Superior temporal gyrus (tissue), 1 donor: ENCODE measurements at regions not wholly inside any gene's neighbourhood (a gene's known extent, or its start where the extent isn't known, plus 50 kb on each side); places are given as distances from the start of the nearest gene placed in this dataset.
"Not testable (repeated sequence)": the region's sequence is repeated elsewhere in the genome, so short reads cannot be mapped to it uniquely, and the experiment has no call there.

Experiments used
- DNase-seq: peaks from one replicate; pipeline ENCODE4 v3.0.0-alpha.2; 2016; ENCODE audit errors: extremely low spot score

- DNase-seq = not testable (repeated sequence)
These were observed 102.8 kb upstream of the KCNMA1 start for GRCh38 chr10:77740396-77740795.

- no peak for DNase-seq
These were observed 101.0 kb upstream of the KCNMA1 start for GRCh38 chr10:77738496-77739158.

- DNase-seq = no peak
These were observed 100.0 kb upstream of the KCNMA1 start for GRCh38 chr10:77737608-77738007.

GRCh38 chr10:77735136-77735535, 97.5 kb upstream of the KCNMA1 start:
- not testable (repeated sequence) for DNase-seq

GRCh38 chr10:77732213-77733003, 94.8 kb upstream of the KCNMA1 start:
- DNase-seq = no peak

- DNase-seq = no peak
These were observed 89.9 kb upstream of the KCNMA1 start for GRCh38 chr10:77727481-77727880.

GRCh38 chr10:77726732-77727131, 89.1 kb upstream of the KCNMA1 start:
- DNase-seq = no peak

- no peak for DNase-seq
These were observed 88.7 kb upstream of the KCNMA1 start for GRCh38 chr10:77726301-77726700.

GRCh38 chr10:77724820-77725219, 87.2 kb upstream of the KCNMA1 start:
- DNase-seq = no peak

- no peak for DNase-seq
These were observed 85.8 kb upstream of the KCNMA1 start for GRCh38 chr10:77723376-77723775.

- not testable (repeated sequence) for DNase-seq
These were observed 85.3 kb upstream of the KCNMA1 start for GRCh38 chr10:77722956-77723355.

GRCh38 chr10:77721815-77722214, 84.2 kb upstream of the KCNMA1 start:
- no peak for DNase-seq

GRCh38 chr10:77718957-77719356, 81.3 kb upstream of the KCNMA1 start:
- no peak for DNase-seq

- not testable (repeated sequence) for DNase-seq
These were observed 80.7 kb upstream of the KCNMA1 start for GRCh38 chr10:77718312-77718711.

GRCh38 chr10:77717336-77717735, 79.7 kb upstream of the KCNMA1 start:
- no peak for DNase-seq

- no peak for DNase-seq
These were observed 79.1 kb upstream of the KCNMA1 start for GRCh38 chr10:77716458-77717317.

GRCh38 chr10:77715536-77715935, 77.9 kb upstream of the KCNMA1 start:
- DNase-seq = no peak

GRCh38 chr10:77715088-77715487, 77.5 kb upstream of the KCNMA1 start:
- no peak for DNase-seq

GRCh38 chr10:77713521-77714280, 76.1 kb upstream of the KCNMA1 start:
- DNase-seq = peak; percentile 33

- no peak for DNase-seq
These were observed 74.6 kb upstream of the KCNMA1 start for GRCh38 chr10:77712207-77712606.

GRCh38 chr10:77711683-77712049, 74.1 kb upstream of the KCNMA1 start:
- DNase-seq = no peak
